ENCODE measurements at regions not wholly inside any gene's neighbourhood (a gene's known extent, or its start where the extent isn't known, plus 50 kb on each side); places are given as distances from the start of the nearest gene placed in this dataset.

DNA sequence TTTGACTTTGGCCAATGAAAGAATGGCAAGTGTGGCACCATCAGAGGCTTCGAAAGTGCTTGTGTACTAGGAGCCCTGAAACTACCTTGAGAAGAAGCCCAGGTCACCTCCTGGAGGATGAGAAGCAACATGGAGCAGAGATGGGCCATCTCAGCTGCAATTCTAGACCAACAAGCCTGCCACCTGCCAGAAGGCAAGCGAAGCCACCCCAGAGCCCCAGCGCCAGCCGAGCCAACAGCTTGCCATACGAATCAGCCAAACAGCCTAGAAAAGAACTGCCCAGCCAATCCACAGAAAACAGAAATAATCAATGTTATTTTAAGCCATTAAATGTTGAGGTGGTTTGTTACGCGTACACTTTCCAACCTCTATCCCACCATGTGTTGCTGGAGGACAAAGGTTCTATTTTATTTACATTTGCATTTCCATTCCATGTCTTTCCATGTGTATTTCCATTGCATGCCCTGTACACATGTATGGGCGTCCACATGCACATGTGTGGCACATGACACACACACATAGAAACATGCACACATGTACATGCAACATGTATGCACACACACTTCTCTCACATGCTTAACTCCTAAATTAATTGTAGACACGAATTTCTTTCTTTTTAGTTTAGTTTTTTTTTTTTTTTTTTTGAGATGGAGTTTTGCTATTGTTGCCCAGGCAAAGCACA, 144.3 kb upstream of the TNRC6C start:
- in situ Hi-C loops (cut with HindIII; ENCODE audit: extremely low pct_ligation_motif_present, low pct_unique_long_range_greater_than_20kb): no loop called here
- ChIA-PET CTCF (ENCODE audit: low intra/inter-chr PET ratio, low total read pairs) (no interaction called here), POLR2A (no interaction called here)
- H3K9ac ChIP-seq (ENCODE audit: insufficient read depth, low read depth, low read length): no peak overlapping the region
- BruUV-seq (replicated peaks): no TSS peak
- H3K4me1 ChIP-seq (ENCODE audit: insufficient read depth, low read length): no peaks in the 10 kb centered on the region
- no peak overlapping the region for H2AFZ ChIP-seq (ENCODE audit: low read length)
- DNase-seq (ENCODE audit: low spot score) (no peak), ATAC-seq (no peak), FAIRE-seq (no peak)
- 21% methylated on average over 9 of the region's 9 CpGs for WGBS (ENCODE audit: low lambda C conversion rate)
- no peaks in the 10 kb centered on the region for H3K9me3 ChIP-seq (ENCODE audit: low read length)
- no peak overlapping the region for H3K4me3 ChIP-seq (replicated peaks in 1 of 3; ENCODE audit: insufficient read depth in 1 of 3, low read depth in 2 of 3, low read length in 3 of 3)
- no peak for TF ChIP-seq RARA (CRISPR knock-in tag; IDR thresholded peaks at IDR 0.05)
- TF ChIP-seq, protein P1, sequence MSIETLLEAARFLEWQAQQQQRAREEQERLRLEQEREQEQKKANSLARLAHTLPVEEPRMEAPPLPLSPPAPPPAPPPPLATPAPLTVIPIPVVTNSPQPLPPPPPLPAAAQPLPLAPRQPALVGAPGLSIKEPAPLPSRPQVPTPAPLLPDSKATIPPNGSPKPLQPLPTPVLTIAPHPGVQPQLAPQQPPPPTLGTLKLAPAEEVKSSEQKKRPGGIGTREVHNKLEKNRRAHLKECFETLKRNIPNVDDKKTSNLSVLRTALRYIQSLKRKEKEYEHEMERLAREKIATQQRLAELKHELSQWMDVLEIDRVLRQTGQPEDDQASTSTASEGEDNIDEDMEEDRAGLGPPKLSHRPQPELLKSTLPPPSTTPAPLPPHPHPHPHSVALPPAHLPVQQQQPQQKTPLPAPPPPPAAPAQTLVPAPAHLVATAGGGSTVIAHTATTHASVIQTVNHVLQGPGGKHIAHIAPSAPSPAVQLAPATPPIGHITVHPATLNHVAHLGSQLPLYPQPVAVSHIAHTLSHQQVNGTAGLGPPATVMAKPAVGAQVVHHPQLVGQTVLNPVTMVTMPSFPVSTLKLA (IDR thresholded peaks at IDR 0.05): peak; percentile 93
- no peak for TF ChIP-seq KMT2A (CRISPR knock-in tag; IDR thresholded peaks at IDR 0.05)
- no peak for TF ChIP-seq ZFX (CRISPR knock-in tag; IDR thresholded peaks at IDR 0.05; ENCODE audit: low read depth)
- peaks cover 0 to 44% of the 10 kb centered on the region in 2 experiments; a peak in 4 of 5 replicates for H3K27me3 ChIP-seq (ENCODE audit: control insufficient read depth in 1 of 2, insufficient read depth in 2 of 2, low read length in 2 of 2)
- no peaks in the 10 kb centered on the region for H4K20me1 ChIP-seq (ENCODE audit: insufficient read depth, low read length)
- H3K27ac ChIP-seq (ENCODE audit: extremely low read length, insufficient read depth, low read length): no peak overlapping the region
- H3K4me2 ChIP-seq (ENCODE audit: low read depth, low read length): no peak overlapping the region
- no peaks in the 10 kb centered on the region for H3K36me3 ChIP-seq (replicated peaks in 1 of 2; ENCODE audit: control insufficient read depth in 1 of 2, insufficient read depth in 2 of 2, low read length in 2 of 2)
- intact Hi-C loops (cut with micrococcal nuclease; ENCODE audit: unreplicated experiment): no loop called here
- H3K79me2 ChIP-seq (ENCODE audit: insufficient read depth, low read length): no peaks in the 10 kb centered on the region

DNA sequence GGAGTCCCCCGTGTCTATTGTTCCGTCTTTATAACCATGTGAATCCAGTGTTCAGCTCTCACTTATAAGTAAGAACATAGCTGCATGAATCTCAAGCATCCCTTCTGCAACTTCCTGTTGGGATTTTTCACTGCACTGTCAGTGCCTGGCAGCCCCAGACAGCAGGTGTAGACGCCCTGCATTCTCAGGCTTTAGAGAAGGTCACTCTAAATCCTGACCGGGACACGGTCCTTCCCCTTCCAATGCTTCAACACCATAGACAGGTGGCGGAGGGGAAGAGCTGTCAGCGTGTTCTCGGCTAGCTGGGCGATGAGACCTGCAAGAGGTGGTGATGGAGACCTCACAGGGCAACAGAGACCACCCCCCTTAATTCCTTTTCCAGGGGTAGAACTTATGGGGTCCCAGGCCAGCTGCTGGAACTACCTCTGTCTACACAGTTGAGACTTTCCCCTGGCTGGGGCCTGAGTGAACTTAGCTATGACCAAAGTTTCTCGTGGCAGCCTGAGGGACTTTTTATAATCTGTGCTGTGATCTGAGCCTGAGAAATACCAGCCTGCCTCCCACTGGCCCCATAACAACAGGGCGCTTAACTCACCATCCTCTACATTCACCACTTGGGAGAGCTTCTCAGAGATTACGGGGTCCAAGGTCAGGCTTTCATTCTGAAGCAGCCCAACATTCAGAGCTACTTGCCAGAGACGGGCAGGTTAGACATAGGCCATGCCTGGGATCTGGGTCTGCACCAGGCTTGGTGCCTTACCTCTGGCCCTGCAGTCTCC, 143.2 kb upstream of the TNRC6C start:
- in situ Hi-C loops (cut with HindIII; ENCODE audit: extremely low pct_ligation_motif_present, low pct_unique_long_range_greater_than_20kb) (no loop called here), intact Hi-C loops (cut with micrococcal nuclease; ENCODE audit: unreplicated experiment) (no loop called here)
- BruUV-seq (replicated peaks): no TSS peak
- no peaks in the 10 kb centered on the region for H3K79me2 ChIP-seq (ENCODE audit: insufficient read depth, low read length)
- H3K4me1 ChIP-seq (ENCODE audit: insufficient read depth, low read length): no peaks in the 10 kb centered on the region
- CTCF ChIA-PET (ENCODE audit: low intra/inter-chr PET ratio, low total read pairs): no interaction called here
- H3K4me2 ChIP-seq (ENCODE audit: low read depth, low read length): no peak overlapping the region
- no peak overlapping the region for H2AFZ ChIP-seq (ENCODE audit: low read length)
- no peaks in the 10 kb centered on the region for H3K9me3 ChIP-seq (ENCODE audit: low read length)
- FAIRE-seq: no peak
- no peaks in the 10 kb centered on the region for H4K20me1 ChIP-seq (ENCODE audit: insufficient read depth, low read length)
- no peak for ATAC-seq
- no peak overlapping the region for H3K27ac ChIP-seq (ENCODE audit: extremely low read length, insufficient read depth, low read length)
- H3K27me3 ChIP-seq (ENCODE audit: control insufficient read depth in 1 of 2, insufficient read depth in 2 of 2, low read length in 2 of 2): peaks cover 0 to 46% of the 10 kb centered on the region in 2 experiments; a peak in 4 of 5 replicates
- H3K36me3 ChIP-seq (replicated peaks in 1 of 2; ENCODE audit: control insufficient read depth in 1 of 2, insufficient read depth in 2 of 2, low read length in 2 of 2): no peaks in the 10 kb centered on the region
- no peak overlapping the region for H3K9ac ChIP-seq (ENCODE audit: insufficient read depth, low read depth, low read length)
- 31% methylated on average over 13 of the region's 13 CpGs for whole genome bisulfite sequencing (ENCODE audit: low lambda C conversion rate)
- POLR2A ChIA-PET: no interaction called here
- DNase-seq (ENCODE audit: low spot score): no peak
- H3K4me3 ChIP-seq (replicated peaks in 1 of 3; ENCODE audit: insufficient read depth in 1 of 3, low read depth in 2 of 3, low read length in 3 of 3): no peak overlapping the region
- TF ChIP-seq, protein P2, sequence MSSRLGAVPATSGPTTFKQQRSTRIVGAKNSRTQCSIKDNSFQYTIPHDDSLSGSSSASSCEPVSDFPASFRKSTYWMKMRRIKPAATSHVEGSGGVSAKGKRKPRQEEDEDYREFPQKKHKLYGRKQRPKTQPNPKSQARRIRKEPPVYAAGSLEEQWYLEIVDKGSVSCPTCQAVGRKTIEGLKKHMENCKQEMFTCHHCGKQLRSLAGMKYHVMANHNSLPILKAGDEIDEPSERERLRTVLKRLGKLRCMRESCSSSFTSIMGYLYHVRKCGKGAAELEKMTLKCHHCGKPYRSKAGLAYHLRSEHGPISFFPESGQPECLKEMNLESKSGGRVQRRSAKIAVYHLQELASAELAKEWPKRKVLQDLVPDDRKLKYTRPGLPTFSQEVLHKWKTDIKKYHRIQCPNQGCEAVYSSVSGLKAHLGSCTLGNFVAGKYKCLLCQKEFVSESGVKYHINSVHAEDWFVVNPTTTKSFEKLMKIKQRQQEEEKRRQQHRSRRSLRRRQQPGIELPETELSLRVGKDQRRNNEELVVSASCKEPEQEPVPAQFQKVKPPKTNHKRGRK (CRISPR knock-in tag; IDR thresholded peaks at IDR 0.05): no peak
- TF ChIP-seq, protein P3, sequence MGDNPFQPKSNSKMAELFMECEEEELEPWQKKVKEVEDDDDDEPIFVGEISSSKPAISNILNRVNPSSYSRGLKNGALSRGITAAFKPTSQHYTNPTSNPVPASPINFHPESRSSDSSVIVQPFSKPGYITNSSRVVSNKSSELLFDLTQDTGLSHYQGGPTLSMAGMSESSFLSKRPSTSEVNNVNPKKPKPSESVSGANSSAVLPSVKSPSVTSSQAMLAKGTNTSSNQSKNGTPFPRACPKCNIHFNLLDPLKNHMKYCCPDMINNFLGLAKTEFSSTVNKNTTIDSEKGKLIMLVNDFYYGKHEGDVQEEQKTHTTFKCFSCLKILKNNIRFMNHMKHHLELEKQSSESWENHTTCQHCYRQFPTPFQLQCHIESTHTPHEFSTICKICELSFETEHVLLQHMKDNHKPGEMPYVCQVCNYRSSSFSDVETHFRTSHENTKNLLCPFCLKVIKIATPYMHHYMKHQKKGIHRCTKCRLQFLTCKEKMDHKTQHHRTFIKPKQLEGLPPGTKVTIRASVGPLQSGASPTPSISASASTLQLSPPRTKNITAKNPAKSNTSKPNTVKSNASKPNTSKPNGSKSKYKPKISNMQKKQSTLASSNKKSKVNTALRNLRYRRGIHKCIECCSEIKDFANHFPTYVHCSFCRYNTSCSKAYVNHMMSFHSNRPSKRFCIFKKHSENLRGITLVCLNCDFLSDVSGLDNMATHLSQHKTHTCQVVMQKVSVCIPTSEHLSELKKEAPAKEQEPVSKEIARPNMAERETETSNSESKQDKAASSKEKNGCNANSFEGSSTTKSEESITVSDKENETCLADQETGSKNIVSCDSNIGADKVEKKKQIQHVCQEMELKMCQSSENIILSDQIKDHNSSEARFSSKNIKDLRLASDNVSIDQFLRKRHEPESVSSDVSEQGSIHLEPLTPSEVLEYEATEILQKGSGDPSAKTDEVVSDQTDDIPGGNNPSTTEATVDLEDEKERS (CRISPR knock-in tag; IDR thresholded peaks at IDR 0.05): no peak

All from HepG2 (cell line).